ENCODE measurements at regions not wholly inside any gene's neighbourhood (a gene's known extent, or its start where the extent isn't known, plus 50 kb on each side); places are given as distances from the start of the nearest gene placed in this dataset.

DNA sequence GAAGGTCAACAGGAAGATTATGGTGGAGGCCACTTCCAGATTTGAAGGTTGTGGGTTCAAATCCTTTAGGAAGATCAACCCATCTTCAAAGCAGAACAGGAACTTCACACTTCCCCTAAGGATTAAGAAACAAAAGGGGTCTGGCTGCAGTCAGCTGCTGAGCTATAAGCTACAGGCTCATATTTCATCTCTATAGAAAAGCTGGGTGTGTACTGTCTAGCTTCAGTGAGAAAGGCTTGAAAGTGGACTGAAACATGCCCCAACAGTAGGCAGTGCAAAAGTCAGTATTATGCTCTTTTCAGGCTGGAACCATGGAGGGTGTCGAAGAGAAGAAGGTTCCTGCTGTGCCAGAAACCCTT, 60.1 kb upstream of the SPDEF start:
- TF ChIP-seq, protein P1, sequence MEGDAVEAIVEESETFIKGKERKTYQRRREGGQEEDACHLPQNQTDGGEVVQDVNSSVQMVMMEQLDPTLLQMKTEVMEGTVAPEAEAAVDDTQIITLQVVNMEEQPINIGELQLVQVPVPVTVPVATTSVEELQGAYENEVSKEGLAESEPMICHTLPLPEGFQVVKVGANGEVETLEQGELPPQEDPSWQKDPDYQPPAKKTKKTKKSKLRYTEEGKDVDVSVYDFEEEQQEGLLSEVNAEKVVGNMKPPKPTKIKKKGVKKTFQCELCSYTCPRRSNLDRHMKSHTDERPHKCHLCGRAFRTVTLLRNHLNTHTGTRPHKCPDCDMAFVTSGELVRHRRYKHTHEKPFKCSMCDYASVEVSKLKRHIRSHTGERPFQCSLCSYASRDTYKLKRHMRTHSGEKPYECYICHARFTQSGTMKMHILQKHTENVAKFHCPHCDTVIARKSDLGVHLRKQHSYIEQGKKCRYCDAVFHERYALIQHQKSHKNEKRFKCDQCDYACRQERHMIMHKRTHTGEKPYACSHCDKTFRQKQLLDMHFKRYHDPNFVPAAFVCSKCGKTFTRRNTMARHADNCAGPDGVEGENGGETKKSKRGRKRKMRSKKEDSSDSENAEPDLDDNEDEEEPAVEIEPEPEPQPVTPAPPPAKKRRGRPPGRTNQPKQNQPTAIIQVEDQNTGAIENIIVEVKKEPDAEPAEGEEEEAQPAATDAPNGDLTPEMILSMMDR (IDR thresholded peaks at IDR 0.05; ENCODE audit: low read length) = no peak
- no peak for TF ChIP-seq EZH2 (IDR thresholded peaks at IDR 0.05; ENCODE audit: borderline replicate concordance, low read length)
